NCI-H2081 (cell line): ENCODE measurements at regions not wholly inside any gene's neighbourhood (a gene's known extent, or its start where the extent isn't known, plus 50 kb on each side); places are given as distances from the start of the nearest gene placed in this dataset.
A peak's percentile ranks its signal among the peaks of the same experiment; 100 is the strongest.

Experiments
- DNase-seq, 2 experiments: peaks; one replicate each; lab custom pipeline; 2025; lab: John Stamatoyannopoulos, UW

- DNase-seq: no peak
These were observed 429.5 kb downstream of the TLE1 start for GRCh38 chr9:81259896-81260295.

- no peak for DNase-seq
These were observed 433.0 kb downstream of the TLE1 start for GRCh38 chr9:81256368-81256767.

- no peak for DNase-seq
These were observed 438.7 kb downstream of the TLE1 start for GRCh38 chr9:81250606-81251005.

GRCh38 chr9:81250041-81250440 lies 439.3 kb downstream of the TLE1 start:
- no peak for DNase-seq

- no peak for DNase-seq
These were observed 443.9 kb downstream of the TLE1 start for GRCh38 chr9:81245254-81245956.

- DNase-seq: no peak
These were observed 444.7 kb downstream of the TLE1 start for GRCh38 chr9:81244631-81245030.

GRCh38 chr9:81242866-81243265 lies 446.5 kb downstream of the TLE1 start:
- no peak for DNase-seq

GRCh38 chr9:81239388-81239787 lies 450.0 kb downstream of the TLE1 start:
- no peak for DNase-seq

GRCh38 chr9:81237565-81238231 lies 451.6 kb downstream of the TLE1 start:
- DNase-seq: no peak

GRCh38 chr9:81234924-81235610 lies 454.3 kb downstream of the TLE1 start:
- no peak for DNase-seq

- DNase-seq: no peak
These were observed 458.3 kb downstream of the TLE1 start for GRCh38 chr9:81231011-81231410.

GRCh38 chr9:81227507-81228245 lies 461.7 kb downstream of the TLE1 start:
- DNase-seq: no peak

GRCh38 chr9:81225596-81225995 lies 463.8 kb downstream of the TLE1 start:
- peak in 1 of 2 experiments; percentile 22 for DNase-seq

- DNase-seq: peak in 1 of 2 experiments; percentile 10
These were observed 464.9 kb downstream of the TLE1 start for GRCh38 chr9:81224166-81225081.

GRCh38 chr9:81214975-81215374 lies 474.4 kb downstream of the TLE1 start:
- no peak for DNase-seq

- no peak for DNase-seq
These were observed 475.9 kb downstream of the TLE1 start for GRCh38 chr9:81213456-81213855.

GRCh38 chr9:81211741-81212140 lies 477.6 kb downstream of the TLE1 start:
- DNase-seq: no peak

- no peak for DNase-seq
These were observed 481.7 kb downstream of the TLE1 start for GRCh38 chr9:81207651-81208050.

GRCh38 chr9:81202292-81202691 lies 487.1 kb downstream of the TLE1 start:
- no peak for DNase-seq

GRCh38 chr9:81195206-81195605 lies 494.1 kb downstream of the TLE1 start:
- no peak for DNase-seq
